Endodermal cell (in vitro differentiated cells): ENCODE measurements at regions not wholly inside any gene's neighbourhood (a gene's known extent, or its start where the extent isn't known, plus 50 kb on each side); places are given as distances from the start of the nearest gene placed in this dataset.

Experiments used
- DNase-seq: peaks from one replicate; pipeline ENCODE4 v3.0.0-alpha.2; 2017
- H3K27ac ChIP-seq: 2 replicates; pipeline ENCODE4 v1.5.1; 2013; ENCODE audit warnings: mild to moderate bottlenecking, low read depth, low read length, moderate library complexity
- H3K27me3 ChIP-seq: 2 replicates; pipeline ENCODE4 v1.6.1; 2013; ENCODE audit warnings: mild to moderate bottlenecking, low read length, moderate library complexity; ENCODE audit not compliant: insufficient read depth, control insufficient read depth, poor library complexity, severe bottlenecking
- H3K36me3 ChIP-seq: 2 replicates; pipeline ENCODE4 v1.7.0; 2013; ENCODE audit warnings: mild to moderate bottlenecking, low read length, moderate library complexity; ENCODE audit not compliant: control insufficient read depth, insufficient read depth
- H3K4me1 ChIP-seq: one replicate; pipeline ENCODE4 v1.7.0; 2013; ENCODE audit warnings: low read length; ENCODE audit not compliant: control insufficient read depth, insufficient read depth
- H3K4me3 ChIP-seq: 2 replicates; pipeline ENCODE4 v1.5.1; 2013; ENCODE audit warnings: mild to moderate bottlenecking, low read length, moderate library complexity
- H3K9ac ChIP-seq: 2 replicates; pipeline ENCODE4 v1.6.1; 2013; ENCODE audit warnings: mild to moderate bottlenecking, low read length, moderate library complexity; ENCODE audit not compliant: poor library complexity, severe bottlenecking; ENCODE audit errors: extremely low read depth
- H3K9me3 ChIP-seq: 2 replicates; pipeline ENCODE4 v1.6.1; 2013; ENCODE audit warnings: mild to moderate bottlenecking, low read length, moderate library complexity; ENCODE audit not compliant: control insufficient read depth
- H3K27ac Mint-ChIP-seq: 2 replicates; pipeline ENCODE4 v1.8.0; 2020; ENCODE audit warnings: mixed read lengths
- H3K27me3 Mint-ChIP-seq: 2 replicates; pipeline ENCODE4 v1.8.0; 2021; ENCODE audit warnings: mild to moderate bottlenecking, mixed read lengths; ENCODE audit not compliant: insufficient read depth
- H3K36me3 Mint-ChIP-seq: 2 replicates; pipeline ENCODE4 v1.8.0; 2020; ENCODE audit warnings: low read depth, mixed read lengths
- H3K4me1 Mint-ChIP-seq: 2 replicates; pipeline ENCODE4 v1.8.0; 2020; ENCODE audit warnings: mixed read lengths
- H3K4me3 Mint-ChIP-seq: 2 replicates; pipeline ENCODE4 v1.8.0; 2020; ENCODE audit warnings: mild to moderate bottlenecking, moderate library complexity, mixed read lengths
- H3K9me3 Mint-ChIP-seq: 2 replicates; pipeline ENCODE4 v1.8.0; 2020; ENCODE audit warnings: mild to moderate bottlenecking, mixed read lengths
- CTCF ChIP-seq: fragments of 200-600 bp; sonication (generic); conservative IDR thresholded peaks from 2 replicates; pipeline ENCODE4 v1.5.0; 2021; ENCODE audit warnings: antibody characterized with exemption, mild to moderate bottlenecking
- WGBS, 2 experiments: methylation state at CpG; one replicate each; pipeline versions ENCODE4 v1.1.5 to v1.1.7; 2013; ENCODE audit warnings: missing lambda C conversion rate in 2 of 2, mixed read lengths in 1 of 2; ENCODE audit not compliant: insufficient coverage in 1 of 2, insufficient read length in 1 of 2; 5-methylcytosine and 5-hydroxymethylcytosine counted together

GRCh38 chr3:31349001-31349748, 183.6 kb upstream of the STT3B start:
- no peak overlapping the region for H3K27ac Mint-ChIP-seq
- TF ChIP-seq CTCF: no peak
- H3K4me1 ChIP-seq: no peaks in the 10 kb centered on the region
- no peak overlapping the region for H3K4me3 ChIP-seq
- no peak overlapping the region for H3K4me3 Mint-ChIP-seq
- H3K36me3 Mint-ChIP-seq: peaks cover 2% of the 10 kb centered on the region
- peaks cover 5% of the 10 kb centered on the region for H3K9me3 Mint-ChIP-seq
- no peak overlapping the region for H3K27ac ChIP-seq
- H3K4me1 Mint-ChIP-seq: peaks cover 6% of the 10 kb centered on the region
- no peaks in the 10 kb centered on the region for H3K36me3 ChIP-seq
- H3K9ac ChIP-seq: no peak overlapping the region
- no peaks in the 10 kb centered on the region for H3K27me3 Mint-ChIP-seq
- 77% methylated on average over 1 of the region's 1 CpG; no CpG with 5 or more reads in 1 of the 2 experiments for WGBS, 2 experiments
- H3K9me3 ChIP-seq: no peaks in the 10 kb centered on the region
- H3K27me3 ChIP-seq: no peaks in the 10 kb centered on the region
- no peak for DNase-seq

GRCh38 chr3:31350307-31350706, 182.4 kb upstream of the STT3B start:
- peaks cover 3% of the 10 kb centered on the region for H3K9me3 Mint-ChIP-seq

DNA sequence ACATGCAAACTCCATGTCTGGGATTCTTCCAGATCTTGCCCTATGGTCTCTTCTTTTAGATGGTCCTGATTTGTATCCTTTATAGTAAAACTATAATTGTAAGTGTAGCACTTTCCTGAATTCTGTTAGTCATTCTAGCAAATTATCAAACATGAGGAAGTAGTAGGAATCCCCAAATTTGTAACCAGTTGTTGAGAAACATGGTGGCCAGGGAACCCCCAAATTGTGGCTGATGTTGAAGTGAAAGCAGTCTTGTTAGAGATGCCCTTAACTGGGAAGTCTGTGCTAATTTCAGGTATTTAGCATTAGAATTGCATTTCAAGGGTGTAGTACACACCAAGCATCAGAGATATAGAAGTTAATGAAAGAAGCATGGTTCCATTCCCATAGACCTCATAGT, 180.4 kb upstream of the STT3B start:
- no peak overlapping the region for H3K9ac ChIP-seq
- Mint-ChIP-seq H3K9me3 (peaks cover 5% of the 10 kb centered on the region), H3K27me3 (no peaks in the 10 kb centered on the region), H3K27ac (no peak overlapping the region), H3K4me1 (peaks cover 6% of the 10 kb centered on the region), H3K4me3 (no peak overlapping the region), H3K36me3 (peaks cover 4% of the 10 kb centered on the region)
- no peaks in the 10 kb centered on the region for H3K27me3 ChIP-seq
- no peak for DNase-seq
- no peak for TF ChIP-seq CTCF
- H3K4me1 ChIP-seq: no peaks in the 10 kb centered on the region
- H3K27ac ChIP-seq: no peak overlapping the region
- no peak overlapping the region for H3K4me3 ChIP-seq
- peaks cover 5% of the 10 kb centered on the region for H3K9me3 ChIP-seq
- H3K36me3 ChIP-seq: no peaks in the 10 kb centered on the region

More at GRCh38 chr3:31350307-31350706, 182.4 kb upstream of the STT3B start:
- Mint-ChIP-seq H3K4me1 (peaks cover 6% of the 10 kb centered on the region), H3K4me3 (no peak overlapping the region), H3K36me3 (peaks cover 2% of the 10 kb centered on the region), H3K27ac (no peak overlapping the region), H3K27me3 (no peaks in the 10 kb centered on the region)
- no peak for DNase-seq
- no peak for TF ChIP-seq CTCF
- Histone ChIP-seq H3K9ac (no peak overlapping the region), H3K36me3 (no peaks in the 10 kb centered on the region), H3K4me3 (no peak overlapping the region), H3K27ac (no peak overlapping the region), H3K9me3 (no peaks in the 10 kb centered on the region), H3K27me3 (no peaks in the 10 kb centered on the region), H3K4me1 (no peaks in the 10 kb centered on the region)
- WGBS, 2 experiments: 84 to 100% methylated on average over 1 to 2 of the region's 2 CpGs
